H1 (cell line): ENCODE measurements at regions not wholly inside any gene's neighbourhood (a gene's known extent, or its start where the extent isn't known, plus 50 kb on each side); places are given as distances from the start of the nearest gene placed in this dataset.

ENCODE experiments used
- CTCF ChIA-PET: fragments of 300-600 bp; sonication (Branson Sonifier 250); formaldehyde crosslinking; loops from one replicate; lab custom pipeline; 2021; ENCODE audit not compliant: partially characterized antibody; lab: Charles Lee
- POLR2A ChIA-PET: fragments of 300-600 bp; sonication (Branson Sonifier 250); formaldehyde crosslinking; loops from one replicate; lab custom pipeline; 2021; ENCODE audit warnings: inconsistent platforms; ENCODE audit not compliant: partially characterized antibody; lab: Charles Lee
- DNase-seq, 2 experiments: peaks; one replicate each; pipeline versions ENCODE4 v3.0.0 to v3.0.0-alpha.2; 2010 to 2022; ENCODE audit warnings: low spot score in 2 of 2, low read depth in 1 of 2, mixed read lengths in 1 of 2
- FAIRE-seq: peaks from 2 replicates; lab custom pipeline; 2011; peaks lifted over from hg19 to GRCh38; lab: Jason Lieb, UNC
- H2AFZ ChIP-seq: 2 replicates; pipeline ENCODE4 v1.8.1; 2012; ENCODE audit warnings: low read length, inconsistent platforms
- H2AK5ac ChIP-seq: 2 replicates; pipeline ENCODE4 v1.6.1; 2013; ENCODE audit warnings: low read depth, low read length
- H2BK120ac ChIP-seq: replicated peaks from 2 replicates; pipeline ENCODE3; 2013; ENCODE audit warnings: low read depth, low read length, inconsistent platforms
- H2BK12ac ChIP-seq: 2 replicates; pipeline ENCODE4 v1.6.1; 2013; ENCODE audit warnings: low read depth, low read length
- H2BK15ac ChIP-seq: 2 replicates; pipeline ENCODE4 v1.6.1; 2013; ENCODE audit warnings: low read length
- H2BK20ac ChIP-seq: 2 replicates; pipeline ENCODE4 v1.6.1; 2013; ENCODE audit warnings: low read length
- H2BK5ac ChIP-seq: 2 replicates; pipeline ENCODE4 v1.6.1; 2013; ENCODE audit warnings: low read depth, low read length
- H3K14ac ChIP-seq: 2 replicates; pipeline ENCODE4 v1.6.1; 2013; ENCODE audit warnings: inconsistent platforms; ENCODE audit not compliant: insufficient read length
- H3K18ac ChIP-seq: 2 replicates; pipeline ENCODE4 v1.6.1; 2013; ENCODE audit warnings: low read length; ENCODE audit errors: extremely low read depth
- H3K23ac ChIP-seq: 2 replicates; pipeline ENCODE4 v1.6.1; 2013; ENCODE audit warnings: inconsistent platforms; ENCODE audit not compliant: insufficient read length
- H3K23me2 ChIP-seq: 2 replicates; pipeline ENCODE4 v1.6.1; 2013; ENCODE audit warnings: low read depth, low read length
- H3K27ac ChIP-seq: 2 replicates; pipeline ENCODE4 v1.6.1; 2011; ENCODE audit warnings: low read depth, low read length, inconsistent platforms
- H3K27me3 ChIP-seq, 4 experiments: replicated peaks in 1 of 4; 1 replicate in 1 of 4; 2 replicates in 3 of 4; pipeline versions ENCODE4 v1.6.1 to v1.8.1; 2011 to 2013; ENCODE audit warnings: low read length in 3 of 4, mild to moderate bottlenecking in 3 of 4, inconsistent platforms in 2 of 4, mixed read lengths in 2 of 4, moderate library complexity in 1 of 4; ENCODE audit not compliant: control insufficient read depth in 3 of 4, insufficient read depth in 3 of 4; ENCODE audit errors: extremely low read depth in 1 of 4
- H3K36me3 ChIP-seq, 4 experiments: 2 replicates each; pipeline versions ENCODE4 v1.6.1 to v1.8.1; 2011 to 2013; ENCODE audit warnings: mild to moderate bottlenecking in 4 of 4, low read length in 3 of 4, moderate library complexity in 2 of 4, control low read depth in 1 of 4, inconsistent platforms in 1 of 4; ENCODE audit not compliant: insufficient read depth in 4 of 4, control insufficient read depth in 2 of 4
- H3K4ac ChIP-seq: replicated peaks from 2 replicates; pipeline ENCODE3; 2013; ENCODE audit warnings: low read length, low read depth, mixed read lengths, inconsistent platforms; ENCODE audit not compliant: insufficient read length
- H3K4me1 ChIP-seq, 4 experiments: replicated peaks in 1 of 4; 1 replicate in 1 of 4; 2 replicates in 3 of 4; pipeline versions ENCODE4 v1.6.1 to v1.8.1; 2011 to 2013; ENCODE audit warnings: low read length in 3 of 4, inconsistent platforms in 2 of 4, mixed read lengths in 1 of 4; ENCODE audit not compliant: insufficient read depth in 4 of 4, control insufficient read depth in 3 of 4
- H3K4me2 ChIP-seq, 2 experiments: 2 replicates each; pipeline versions ENCODE4 v1.6.1 to v1.8.1; 2011 to 2013; ENCODE audit warnings: low read depth in 2 of 2, low read length in 2 of 2, control low read depth in 1 of 2, inconsistent platforms in 1 of 2, mild to moderate bottlenecking in 1 of 2; ENCODE audit not compliant: insufficient read depth in 1 of 2
- H3K4me3 ChIP-seq, 4 experiments: fragments of 200-600, 300-600 bp in 1 of 4; sonication (generic), shearing (Covaris generic), sonication (Bioruptor Twin) in 1 of 4; 2 replicates each; pipeline versions ENCODE4 v1.5.1 to v1.8.1; 2011 to 2016; ENCODE audit warnings: low read length in 4 of 4, low read depth in 3 of 4, control low read depth in 2 of 4, inconsistent platforms in 2 of 4, mild to moderate bottlenecking in 2 of 4, mixed read lengths in 1 of 4, moderate library complexity in 1 of 4; ENCODE audit not compliant: insufficient read depth in 2 of 4; ENCODE audit errors: extremely low read depth in 1 of 4
- H3K56ac ChIP-seq: replicated peaks from 2 replicates; pipeline ENCODE3; 2013; ENCODE audit warnings: low read depth, mild to moderate bottlenecking, mixed read lengths, low read length, inconsistent platforms; ENCODE audit not compliant: insufficient read length
- H3K79me1 ChIP-seq: 2 replicates; pipeline ENCODE4 v1.6.1; 2013; ENCODE audit warnings: low read depth, low read length, control low read depth
- H3K79me2 ChIP-seq, 2 experiments: 2 replicates each; pipeline versions ENCODE4 v1.6.1 to v1.8.1; 2012 to 2013; ENCODE audit warnings: low read length in 2 of 2, mild to moderate bottlenecking in 2 of 2, inconsistent platforms in 1 of 2; ENCODE audit not compliant: insufficient read depth in 2 of 2, control insufficient read depth in 1 of 2
- H3K9ac ChIP-seq, 4 experiments: replicated peaks in 1 of 4; 1 replicate in 1 of 4; 2 replicates in 3 of 4; pipeline versions ENCODE4 v1.6.1 to v1.8.1; 2011 to 2013; ENCODE audit warnings: low read depth in 3 of 4, low read length in 3 of 4, control low read depth in 2 of 4, mild to moderate bottlenecking in 2 of 4, moderate library complexity in 2 of 4, inconsistent platforms in 1 of 4; ENCODE audit errors: extremely low read depth in 1 of 4
- H3K9me3 ChIP-seq, 2 experiments: 2 replicates each; pipeline versions ENCODE4 v1.6.1 to v1.8.1; 2012 to 2013; ENCODE audit warnings: mild to moderate bottlenecking in 2 of 2, moderate library complexity in 2 of 2, control low read depth in 1 of 2, inconsistent platforms in 1 of 2, low read depth in 1 of 2, low read length in 1 of 2, mixed read lengths in 1 of 2; ENCODE audit not compliant: insufficient read depth in 2 of 2
- H4K20me1 ChIP-seq, 2 experiments: replicated peaks in 1 of 2; 2 replicates each; pipeline versions ENCODE3 to v1.8.1; 2011 to 2013; ENCODE audit warnings: inconsistent platforms in 2 of 2, low read length in 2 of 2, mild to moderate bottlenecking in 1 of 2; ENCODE audit not compliant: insufficient read depth in 2 of 2, control insufficient read depth in 1 of 2
- H4K5ac ChIP-seq: 2 replicates; pipeline ENCODE4 v1.6.1; 2013; ENCODE audit warnings: low read length, low read depth, mixed read lengths, inconsistent platforms; ENCODE audit not compliant: insufficient read length
- H4K8ac ChIP-seq: 2 replicates; pipeline ENCODE4 v1.8.0; 2013; ENCODE audit warnings: mild to moderate bottlenecking, moderate library complexity, low read length, inconsistent platforms; ENCODE audit not compliant: insufficient read depth; ENCODE audit errors: extremely low read depth
- H4K91ac ChIP-seq: replicated peaks from 2 replicates; pipeline ENCODE3; 2013; ENCODE audit warnings: low read length, mixed read lengths, inconsistent platforms; ENCODE audit not compliant: insufficient read length
- CEBPB ChIP-seq: IDR thresholded peaks from 2 replicates; pipeline ENCODE4 v1.6.1; 2012; ENCODE audit warnings: low read depth, low read length
- CHD2 ChIP-seq: IDR thresholded peaks from 2 replicates; pipeline ENCODE4 v1.6.1; 2012; ENCODE audit warnings: low read length, improper control_type of control experiment
- CTBP2 ChIP-seq: IDR thresholded peaks from 2 replicates; pipeline ENCODE4 v1.7.0; 2011; ENCODE audit warnings: borderline replicate concordance, mild to moderate bottlenecking, moderate library complexity, mixed read lengths, low read length; ENCODE audit not compliant: insufficient read depth, insufficient read length
- JUND ChIP-seq: IDR thresholded peaks from 2 replicates; pipeline ENCODE4 v1.6.1; 2011; ENCODE audit warnings: mild to moderate bottlenecking, improper control_type of control experiment, low read length
- NRF1 ChIP-seq: IDR thresholded peaks from 2 replicates; pipeline ENCODE4 v1.6.1; 2011; ENCODE audit warnings: mild to moderate bottlenecking, low read depth, low read length, improper control_type of control experiment
- TAF7 ChIP-seq: optimal IDR thresholded peaks from 2 replicates; pipeline ENCODE3; 2011; ENCODE audit warnings: low read depth, mild to moderate bottlenecking, inconsistent platforms, low read length, moderate library complexity, borderline replicate concordance
- WGBS, 2 experiments: shearing (Covaris generic) in 1 of 2; methylation state at CpG; one replicate each; pipeline versions ENCODE4 v1.1.6 to v1.1.7; 2013 to 2015; ENCODE audit warnings: low lambda C conversion rate in 2 of 2, mixed read lengths in 2 of 2, inconsistent platforms in 1 of 2, low coverage in 1 of 2, missing lambda C conversion rate in 1 of 2; ENCODE audit not compliant: insufficient replicate concordance in 2 of 2, insufficient coverage in 1 of 2, insufficient read length in 1 of 2; ENCODE audit errors: extremely low coverage in 1 of 2, missing lambda C conversion rate in 1 of 2; 5-methylcytosine and 5-hydroxymethylcytosine counted together

DNA sequence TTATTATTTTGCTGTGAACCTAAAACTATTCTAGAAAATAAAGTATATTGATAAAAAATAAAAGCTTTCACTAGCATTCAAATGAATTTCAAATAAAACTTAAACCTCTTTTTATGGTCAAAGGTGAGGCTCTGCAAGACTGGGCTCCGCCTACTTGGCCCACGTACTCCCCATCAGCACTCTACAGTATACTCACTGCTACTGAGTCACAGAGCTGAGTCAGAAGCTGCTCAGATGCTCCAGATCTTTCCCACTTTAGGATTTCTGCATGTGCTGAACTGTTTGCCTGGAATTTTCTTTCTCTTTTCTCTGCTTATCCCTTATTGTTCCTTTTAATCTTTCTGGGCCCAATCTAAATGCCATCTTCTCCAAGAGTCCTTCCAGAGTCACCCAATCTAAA lies 331.9 kb upstream of the CCNG1 start:
- Histone ChIP-seq H3K27ac (no peak overlapping the region), H4K8ac (no peak overlapping the region), H3K79me2 (no peaks in the 10 kb centered on the region), H3K9me3 (no peaks in the 10 kb centered on the region), H3K14ac (no peak overlapping the region), H3K18ac (no peak overlapping the region), H3K4ac (no peak overlapping the region), H3K27me3 (no peaks in the 10 kb centered on the region), H3K79me1 (no peaks in the 10 kb centered on the region), H2BK120ac (no peak overlapping the region), H2BK5ac (no peak overlapping the region), H2BK20ac (no peak overlapping the region), H3K23ac (no peak overlapping the region), H4K5ac (no peak overlapping the region), H3K4me1 (no peaks in the 10 kb centered on the region; a peak in 1 of 7 replicates), H2BK15ac (no peak overlapping the region), H3K9ac (no peak overlapping the region), H3K36me3 (no peaks in the 10 kb centered on the region), H2AFZ (no peak overlapping the region), H3K4me2 (no peak overlapping the region), H2AK5ac (no peak overlapping the region), H2BK12ac (no peak overlapping the region), H3K4me3 (no peak overlapping the region), H3K56ac (no peak overlapping the region), H3K23me2 (no peaks in the 10 kb centered on the region), H4K20me1 (no peaks in the 10 kb centered on the region), H4K91ac (no peak overlapping the region)
- CTCF ChIA-PET, result interaction anchor here (0.6 to 3.6 kb wide), 18 partner anchors 9 to 879 kb away, joined by 3 to 41 read pairs (median 4); no protein-coding TSS in a partner anchor
- no peak for DNase-seq
- 91% methylated on average over 2 of the region's 2 CpGs; no CpG with 5 or more reads in 1 of the 2 experiments for WGBS, 2 experiments
- POLR2A ChIA-PET, result no interaction called here
- FAIRE-seq, result no peak
- TF ChIP-seq CHD2 (no peak), CTBP2 (no peak), TAF7 (no peak), JUND (no peak), NRF1 (no peak), CEBPB (no peak)
